ENCODE measurements at regions not wholly inside any gene's neighbourhood (a gene's known extent, or its start where the extent isn't known, plus 50 kb on each side); places are given as distances from the start of the nearest gene placed in this dataset.
A peak's percentile ranks its signal among the peaks of the same experiment; 100 is the strongest.

GRCh38 chr2:174691201-174691779, 73.0 kb downstream of the CHRNA1 start:
- ATAC-seq (no peak), DNase-seq (no peak)
- no peak for TF ChIP-seq CTCF (IDR thresholded peaks at IDR 0.05)
- H3K9me3 ChIP-seq = no peaks in the 10 kb centered on the region
- intact Hi-C loops (cut with DNase I, micrococcal nuclease) = no loop called here
- no peaks in the 10 kb centered on the region for H3K36me3 ChIP-seq (ENCODE audit: low read depth)
- no peaks in the 10 kb centered on the region for H3K4me1 ChIP-seq (ENCODE audit: low read depth)
- H3K4me3 ChIP-seq = no peak overlapping the region

- H3K4me3 ChIP-seq = no peak overlapping the region
- intact Hi-C loops (cut with DNase I, micrococcal nuclease) = no loop called here
- DNase-seq (no peak), ATAC-seq (no peak)
- H3K4me1 ChIP-seq (ENCODE audit: low read depth) = no peaks in the 10 kb centered on the region
- no peaks in the 10 kb centered on the region for H3K36me3 ChIP-seq (ENCODE audit: low read depth)
- TF ChIP-seq CTCF (IDR thresholded peaks at IDR 0.05) = no peak
- H3K9me3 ChIP-seq = no peaks in the 10 kb centered on the region
Measured at GRCh38 chr2:174690026-174690425, 74.2 kb downstream of the CHRNA1 start.

GRCh38 chr2:174688079-174688478, 76.2 kb downstream of the CHRNA1 start:
- ATAC-seq (peak; percentile 27), DNase-seq (no peak)
- Histone ChIP-seq H3K9me3 (no peaks in the 10 kb centered on the region), H3K36me3 (ENCODE audit: low read depth) (no peaks in the 10 kb centered on the region), H3K4me1 (ENCODE audit: low read depth) (peaks cover 6% of the 10 kb centered on the region), H3K4me3 (no peak overlapping the region)
- peak; percentile 12 for TF ChIP-seq CTCF (IDR thresholded peaks at IDR 0.05)
- intact Hi-C loops (cut with DNase I, micrococcal nuclease) = loop anchor here (5.0 kb wide), 2 partner anchors 221 to 226 kb away; no protein-coding TSS in a partner anchor

- H3K9me3 ChIP-seq = no peaks in the 10 kb centered on the region
Measured at GRCh38 chr2:174686430-174686829, 77.8 kb downstream of the CHRNA1 start.

GRCh38 chr2:174683392-174683759, 80.9 kb downstream of the CHRNA1 start:
- H3K9me3 ChIP-seq = no peaks in the 10 kb centered on the region
- peaks cover 16% of the 10 kb centered on the region for H3K4me1 ChIP-seq (ENCODE audit: low read depth)
- no peaks in the 10 kb centered on the region for H3K36me3 ChIP-seq (ENCODE audit: low read depth)
- intact Hi-C loops (cut with DNase I, micrococcal nuclease) = no loop called here
- DNase-seq (no peak), ATAC-seq (peak; percentile 34)
- TF ChIP-seq CTCF (IDR thresholded peaks at IDR 0.05) = no peak
- H3K4me3 ChIP-seq = no peak overlapping the region

More at GRCh38 chr2:174686430-174686829, 77.8 kb downstream of the CHRNA1 start:
- Histone ChIP-seq H3K4me1 (ENCODE audit: low read depth) (peaks cover 12% of the 10 kb centered on the region), H3K4me3 (no peak overlapping the region), H3K36me3 (ENCODE audit: low read depth) (no peaks in the 10 kb centered on the region)
- DNase-seq (no peak), ATAC-seq (no peak)
- intact Hi-C loops (cut with DNase I, micrococcal nuclease) = loop anchor here (5.0 kb wide), 2 partner anchors 219 to 224 kb away; no protein-coding TSS in a partner anchor
- no peak for TF ChIP-seq CTCF (IDR thresholded peaks at IDR 0.05)

Data from mucosa of descending colon (tissue), 3 donors.